SHP77 treated with DMSO at 0.1 percent for 48 hours (cell line): ENCODE measurements at regions not wholly inside any gene's neighbourhood (a gene's known extent, or its start where the extent isn't known, plus 50 kb on each side); places are given as distances from the start of the nearest gene placed in this dataset.
"Not testable (repeated sequence)": the region's sequence is repeated elsewhere in the genome, so short reads cannot be mapped to it uniquely, and the experiment has no call there.

ENCODE experiments used
- DNase-seq: peaks from one replicate; lab custom pipeline; 2025; lab: John Stamatoyannopoulos, UW

DNA sequence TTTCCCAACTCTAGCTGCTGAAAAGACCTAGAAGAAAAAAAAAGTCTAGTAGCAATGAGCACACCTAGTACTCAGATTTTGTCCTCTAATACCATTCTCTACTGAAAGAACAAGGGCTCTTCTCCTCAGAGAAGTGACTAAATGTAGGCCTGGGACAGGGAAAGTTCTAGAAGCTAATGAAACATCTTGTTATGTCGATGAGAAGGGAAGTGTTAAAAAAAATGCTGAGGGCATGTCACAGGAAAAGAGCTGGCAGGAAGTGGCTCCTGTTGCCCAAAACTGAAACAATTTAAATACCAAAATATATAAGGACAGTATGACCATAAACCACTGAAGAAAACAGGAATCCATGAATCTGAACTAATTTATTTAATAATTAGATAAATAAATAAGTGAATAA lies 581.4 kb upstream of the TBL1XR1 start:
- no peak for DNase-seq

DNA sequence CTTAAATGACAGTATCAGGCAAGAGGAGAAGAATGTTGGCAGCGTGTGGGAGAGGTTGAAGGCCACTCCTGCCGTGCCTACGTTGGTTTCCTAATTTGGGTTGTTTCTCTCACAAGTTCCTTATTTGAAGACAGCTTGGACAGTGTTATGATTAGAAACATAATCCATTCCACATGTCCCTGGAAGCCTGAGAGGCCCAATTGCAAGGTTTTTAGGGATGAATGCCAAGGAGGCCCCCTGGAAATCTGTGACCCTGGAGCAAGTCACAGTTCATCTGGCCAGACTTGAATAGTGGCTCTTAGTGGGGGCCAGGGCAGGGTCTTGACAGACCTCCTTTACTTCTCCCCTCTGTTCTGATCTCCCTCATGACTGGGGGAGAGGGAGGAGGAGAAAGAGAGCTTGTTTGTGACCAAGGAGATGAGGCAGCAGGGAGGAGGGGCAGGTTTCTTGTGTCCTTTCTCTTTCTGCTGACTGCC lies 584.4 kb upstream of the TBL1XR1 start:
- no peak for DNase-seq

DNA sequence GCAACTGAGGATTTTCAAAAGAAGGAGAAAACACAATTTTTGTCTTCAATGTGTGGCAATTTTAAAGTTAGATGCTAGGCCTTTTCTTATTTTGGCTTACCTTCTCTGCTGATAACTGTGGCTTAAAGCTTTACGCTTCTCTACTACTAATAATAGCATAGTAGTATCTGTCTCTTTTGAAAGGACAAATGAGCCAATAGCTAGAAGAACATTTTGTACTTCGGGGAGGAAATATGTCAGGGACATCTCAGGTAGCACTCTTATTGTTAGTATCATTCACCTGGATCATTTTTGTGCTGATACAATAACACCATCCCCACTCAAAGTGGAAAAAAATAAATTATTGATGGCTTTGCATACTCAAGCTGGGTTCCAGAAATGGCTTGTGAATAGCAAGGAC lies 586.1 kb upstream of the TBL1XR1 start:
- no peak for DNase-seq

DNA sequence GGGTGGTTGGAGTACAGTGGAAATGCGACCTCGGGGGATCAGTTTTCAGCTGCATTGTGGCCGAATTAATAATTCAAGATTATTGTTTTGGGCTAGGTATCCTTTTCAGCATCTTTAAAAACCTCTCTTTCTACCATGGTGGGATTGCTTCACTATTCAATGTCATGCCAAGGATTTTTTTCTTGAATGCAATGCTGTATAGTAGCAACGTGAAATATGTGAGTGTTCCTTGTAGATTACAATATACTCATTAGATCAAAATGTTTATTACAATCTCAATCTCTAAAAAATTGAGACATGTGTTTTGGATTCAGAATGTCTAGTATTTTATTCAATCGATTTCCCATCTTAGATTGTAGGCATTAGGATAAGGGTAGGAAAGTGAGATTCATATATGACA lies 586.5 kb upstream of the TBL1XR1 start:
- no peak for DNase-seq

DNA sequence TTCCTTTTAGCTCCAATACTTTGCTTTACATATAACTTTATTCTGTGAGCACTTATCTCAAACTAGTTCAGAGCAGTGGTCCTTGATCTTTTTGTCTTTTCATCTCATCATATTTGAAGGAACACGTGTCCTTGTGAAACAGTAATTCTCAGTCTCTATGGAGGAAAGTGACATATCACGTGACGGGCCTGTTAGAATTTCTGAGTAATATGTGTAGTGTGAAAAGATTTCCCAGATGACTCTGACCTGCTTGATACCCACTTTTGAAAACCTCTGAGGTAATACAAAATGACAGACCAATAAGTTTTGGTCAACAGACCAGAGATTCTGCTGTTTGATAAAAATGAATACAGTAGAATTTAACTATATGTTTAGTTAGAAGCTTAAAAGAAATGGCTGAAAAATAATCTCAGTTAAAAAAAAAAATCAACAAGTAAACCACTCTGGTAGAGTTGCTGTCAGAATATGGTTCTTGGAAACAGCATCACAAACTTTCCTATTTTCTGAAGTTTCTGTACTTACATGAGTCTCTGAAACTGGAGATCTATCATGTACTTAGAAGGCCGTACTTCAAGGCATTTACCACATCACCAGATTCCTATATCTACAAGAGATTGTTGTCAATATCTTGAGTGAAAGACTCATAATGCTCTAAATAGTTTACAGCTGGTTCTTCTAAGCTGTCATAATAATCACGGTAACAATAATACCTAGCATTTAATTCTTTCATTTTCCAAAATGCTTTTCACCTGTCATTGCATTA lies 590.2 kb upstream of the TBL1XR1 start:
- DNase-seq: no peak

DNA sequence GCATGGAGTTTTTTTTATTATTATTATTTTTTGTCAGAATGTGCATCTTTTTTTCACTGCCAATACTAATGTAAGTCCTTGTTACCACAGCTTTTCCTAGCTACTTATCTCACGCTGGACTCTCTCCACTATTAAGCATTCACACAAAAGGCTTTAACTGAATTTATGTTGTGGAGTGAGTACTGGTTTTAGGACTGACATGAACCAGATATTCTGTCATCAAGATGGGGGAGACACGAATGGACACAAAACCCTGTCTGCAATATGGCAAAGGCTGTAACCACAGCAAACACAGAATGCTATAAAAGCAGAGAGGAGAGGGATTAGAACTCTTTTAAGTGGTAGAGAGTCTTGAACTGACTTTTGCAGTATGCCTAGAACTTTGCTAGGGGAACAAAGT lies 592.2 kb upstream of the TBL1XR1 start:
- no peak for DNase-seq

DNA sequence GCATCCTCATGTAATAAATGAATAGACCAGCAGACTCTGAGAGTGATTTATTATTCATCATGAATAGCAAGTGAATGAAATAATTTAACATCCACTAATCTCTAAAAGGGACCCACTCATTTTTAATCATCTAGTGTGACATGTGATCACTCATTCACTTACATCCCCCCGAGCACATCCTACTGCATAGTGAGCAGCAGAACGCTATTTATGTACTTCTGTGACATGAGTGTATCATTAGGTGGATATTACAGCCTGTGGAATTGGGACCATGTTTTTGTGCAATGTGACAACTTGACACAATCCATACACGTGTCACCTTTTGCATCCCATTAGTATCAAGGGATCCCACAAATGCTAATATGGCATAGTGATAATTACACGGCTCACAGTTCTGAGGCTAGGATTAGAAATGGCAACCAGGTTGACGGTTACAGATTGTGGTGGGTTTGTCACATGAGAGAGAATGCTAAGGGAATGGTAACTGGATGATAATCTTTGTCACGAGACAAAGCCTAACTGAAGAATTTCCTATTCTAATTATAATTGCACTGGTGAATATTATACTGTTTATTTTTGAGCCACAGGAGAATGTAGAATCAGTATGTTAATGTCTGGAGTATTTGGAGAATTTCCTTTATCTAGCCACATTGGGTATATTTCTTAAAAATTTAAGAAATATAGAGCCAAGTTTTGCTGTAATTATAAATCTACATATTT lies 595.2 kb upstream of the TBL1XR1 start:
- no peak for DNase-seq

DNA sequence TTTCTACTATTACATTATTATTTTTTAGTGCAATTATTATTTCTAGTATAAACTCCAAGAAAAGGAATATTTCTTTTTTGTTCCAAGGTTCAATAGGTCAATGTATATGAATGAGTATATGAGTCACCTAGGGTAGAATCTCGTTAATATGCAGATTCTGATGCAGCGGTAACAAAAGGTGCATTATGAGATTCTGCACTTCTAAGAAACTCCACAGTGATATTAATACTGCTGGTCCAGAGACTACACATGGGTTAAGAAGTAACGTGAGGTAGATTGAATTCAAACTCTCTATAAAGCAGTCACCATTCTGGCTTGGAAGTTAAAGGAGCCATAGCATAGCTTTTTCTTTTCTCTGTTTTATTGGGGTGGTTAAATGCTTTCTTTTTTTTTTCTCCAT lies 596.2 kb upstream of the TBL1XR1 start:
- no peak for DNase-seq

DNA sequence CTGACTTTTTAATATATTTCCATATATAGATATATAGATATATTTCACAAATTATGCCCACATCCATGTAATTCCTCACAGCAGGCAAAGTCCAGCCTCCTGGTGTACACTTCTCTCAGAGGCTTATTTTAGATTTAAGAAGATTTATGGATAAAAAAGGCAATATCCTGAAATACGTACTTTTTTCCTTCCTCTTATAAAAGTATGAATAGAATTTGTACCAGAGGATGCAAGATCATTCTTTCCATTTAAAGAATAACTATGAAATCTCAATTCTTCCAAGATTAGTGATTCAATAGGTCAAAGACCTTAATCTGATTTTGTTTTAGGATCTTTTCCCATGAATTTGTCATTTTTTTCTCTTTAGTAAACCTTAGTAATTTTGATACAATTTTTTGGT lies 597.9 kb upstream of the TBL1XR1 start:
- DNase-seq: no peak

DNA sequence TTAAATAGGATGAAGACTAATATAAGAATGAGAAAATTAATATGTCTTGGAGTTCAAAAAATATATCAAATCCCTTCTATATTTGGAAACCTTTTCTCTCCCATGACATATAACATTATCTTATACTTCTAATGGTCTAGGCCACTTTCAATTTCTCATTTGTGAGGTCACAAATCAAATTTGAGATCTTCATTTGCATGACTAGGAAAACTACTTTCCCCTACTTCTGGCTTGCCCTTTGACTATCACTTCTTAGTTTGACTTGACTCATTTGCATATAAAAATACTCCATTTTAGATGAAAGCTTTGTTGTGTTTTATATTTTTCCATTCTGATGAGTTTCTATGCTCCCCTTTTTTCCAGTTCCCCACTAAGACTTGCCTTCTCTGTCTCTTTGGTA lies 598.6 kb upstream of the TBL1XR1 start:
- no peak for DNase-seq

DNA sequence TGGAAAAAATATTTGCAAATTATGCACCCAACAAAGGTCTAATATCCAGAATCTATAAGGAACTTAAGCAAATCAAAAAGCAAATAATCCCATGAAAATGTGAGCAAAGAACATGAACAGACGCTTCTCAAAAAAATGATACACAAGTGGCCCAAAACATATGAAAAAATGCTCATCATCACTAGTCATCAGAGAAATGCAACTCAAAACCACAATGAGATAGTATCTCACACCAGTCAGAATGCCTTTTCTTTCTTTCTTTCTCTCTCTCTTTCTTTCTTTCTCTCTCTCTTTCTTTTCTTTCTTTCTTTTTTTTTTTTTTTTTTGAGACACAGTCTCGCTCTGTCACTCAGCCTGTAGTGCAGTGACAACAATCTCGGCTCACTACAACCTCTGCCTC lies 602.9 kb upstream of the TBL1XR1 start:
- DNase-seq: not testable (repeated sequence)

DNA sequence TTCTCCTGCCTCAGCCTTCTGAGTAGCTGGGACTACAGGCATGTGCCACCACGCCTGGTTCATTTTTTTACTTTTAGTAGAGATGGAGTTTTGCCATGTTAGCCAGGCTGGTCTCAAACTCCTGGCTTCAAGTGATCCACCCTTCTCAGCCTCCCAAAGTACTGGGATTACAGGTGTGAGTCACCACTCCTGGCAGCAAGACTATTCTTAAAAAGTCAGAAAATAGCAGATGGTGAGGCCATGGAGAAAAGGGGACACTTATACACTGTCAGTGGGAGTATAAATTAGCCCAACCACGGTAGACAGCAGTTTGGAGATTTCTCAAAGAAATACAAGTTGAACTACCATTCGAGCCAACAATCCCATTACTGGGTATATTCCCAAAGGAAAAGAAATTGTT lies 603.3 kb upstream of the TBL1XR1 start:
- DNase-seq: no peak

DNA sequence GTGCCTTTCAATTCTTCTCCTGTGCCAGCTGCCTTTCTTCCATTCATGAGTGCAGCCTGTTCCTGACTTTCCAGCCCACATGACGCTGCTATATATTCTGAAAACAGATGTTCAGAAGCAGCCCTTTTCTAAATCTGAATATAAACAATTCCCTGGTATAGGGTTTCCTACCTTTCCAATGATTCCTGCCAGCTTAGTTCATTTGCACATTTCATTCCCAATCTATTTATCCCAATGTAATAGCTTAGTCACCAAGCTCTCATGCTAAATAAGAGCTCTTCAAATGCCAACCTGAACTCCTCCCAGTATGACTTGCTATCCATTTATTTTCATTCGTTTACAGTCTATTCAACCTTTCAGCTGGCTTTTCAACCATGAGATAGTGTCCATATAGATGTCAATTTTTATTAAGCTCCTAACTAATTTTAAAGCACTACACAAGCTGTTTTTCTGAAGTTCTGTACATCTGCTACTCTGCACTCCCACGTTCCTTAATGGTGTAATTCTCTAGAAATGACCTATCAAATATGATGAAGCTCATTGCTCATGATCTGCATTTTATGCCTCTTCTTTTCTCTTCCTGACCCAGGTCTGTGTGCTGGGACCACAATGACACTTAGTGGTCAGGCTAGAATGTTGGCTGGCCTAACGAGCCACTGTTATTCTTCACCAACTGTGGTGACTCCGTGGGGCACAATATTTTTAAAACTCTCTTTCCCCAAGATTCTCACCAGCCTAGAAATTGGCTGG lies 605.0 kb upstream of the TBL1XR1 start:
- peak; percentile 35 for DNase-seq

DNA sequence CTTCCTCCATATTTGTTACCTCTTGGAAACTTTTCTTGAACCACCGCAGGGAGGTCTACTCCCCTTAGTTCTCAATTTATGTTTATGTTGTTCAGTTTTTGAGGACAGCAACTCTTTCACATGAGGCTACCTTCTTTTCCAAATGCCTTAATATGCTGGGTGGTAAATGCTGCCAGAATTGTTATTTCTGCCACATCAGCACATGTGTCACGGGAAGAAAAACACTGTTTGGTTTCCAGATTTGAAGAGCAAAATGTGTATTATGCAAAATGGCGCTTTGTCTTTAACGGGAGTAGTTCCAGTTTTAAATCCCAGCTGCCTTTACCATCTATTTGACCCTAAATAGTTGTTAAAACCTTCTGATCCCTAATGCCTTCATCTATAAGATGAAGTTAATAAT lies 606.2 kb upstream of the TBL1XR1 start:
- no peak for DNase-seq

DNA sequence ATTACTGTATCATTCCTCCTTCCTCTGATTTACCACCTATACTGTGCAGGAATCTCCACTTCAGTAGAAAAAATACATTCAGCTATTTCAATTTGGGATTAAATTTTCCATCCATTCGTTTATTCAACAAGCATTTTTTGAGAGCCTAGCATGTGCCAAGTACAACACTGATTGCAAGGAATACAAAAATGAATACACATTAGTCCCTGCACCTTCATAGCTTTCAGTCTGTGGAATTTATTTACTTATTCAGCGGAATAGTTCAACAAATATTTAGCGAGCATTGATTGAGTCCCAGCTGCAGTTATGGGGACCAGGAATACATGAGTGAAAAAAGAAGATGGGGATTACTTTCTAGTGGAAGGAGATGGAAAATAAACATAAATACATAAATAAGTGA lies 606.8 kb upstream of the TBL1XR1 start:
- no peak for DNase-seq

DNA sequence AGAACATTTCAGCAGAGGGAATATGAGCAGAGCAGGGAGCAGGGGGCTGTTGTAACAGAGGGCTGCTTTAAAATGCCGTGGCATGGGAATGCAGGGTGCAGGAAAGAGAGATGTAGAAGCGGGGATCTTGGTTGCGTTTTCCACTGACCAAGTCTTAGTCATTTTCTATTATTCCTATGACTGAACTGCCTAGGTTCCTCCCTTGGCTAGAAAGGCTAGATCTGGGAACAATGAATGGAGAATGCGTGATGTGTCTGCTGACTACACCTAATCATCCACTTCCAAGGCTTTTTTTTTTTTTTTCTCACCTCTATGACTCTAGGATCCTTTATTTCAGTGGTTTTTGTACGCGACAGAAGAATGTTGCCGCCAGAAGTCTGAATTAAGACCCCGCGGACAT lies 607.4 kb upstream of the TBL1XR1 start:
- DNase-seq: no peak

DNA sequence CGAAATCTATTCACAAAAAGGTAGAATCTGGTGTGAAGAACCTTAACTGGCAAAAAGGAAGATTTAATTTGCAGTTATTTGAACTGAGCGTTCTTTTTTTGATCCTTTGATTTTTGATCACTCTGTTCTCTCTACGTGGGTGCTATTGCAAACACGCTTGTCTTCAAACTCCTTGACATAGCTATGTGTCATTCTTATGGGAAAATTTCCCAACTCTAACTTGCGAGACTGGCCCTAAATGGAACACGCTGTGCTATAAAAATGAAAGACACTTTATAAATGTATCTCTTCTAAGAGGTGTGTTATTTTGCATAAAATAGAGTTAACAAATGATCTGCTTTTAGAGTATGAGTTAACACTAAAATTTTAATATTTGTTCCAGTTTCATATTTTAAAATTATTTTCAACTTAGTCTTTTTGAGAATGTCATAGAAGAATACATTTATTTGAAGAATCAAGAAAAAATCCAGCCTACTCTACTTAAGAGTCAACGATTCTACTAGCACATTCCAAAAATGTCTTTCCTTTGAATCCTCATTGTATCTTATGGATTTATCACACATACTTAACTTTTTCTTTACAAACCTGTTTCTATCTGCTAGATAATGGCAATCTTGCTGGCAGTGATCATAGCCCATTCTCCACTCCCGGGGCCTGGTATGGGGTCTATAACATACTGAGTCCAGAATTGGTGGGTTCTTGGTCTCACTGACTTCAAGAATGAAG lies 610.0 kb upstream of the TBL1XR1 start:
- no peak for DNase-seq

DNA sequence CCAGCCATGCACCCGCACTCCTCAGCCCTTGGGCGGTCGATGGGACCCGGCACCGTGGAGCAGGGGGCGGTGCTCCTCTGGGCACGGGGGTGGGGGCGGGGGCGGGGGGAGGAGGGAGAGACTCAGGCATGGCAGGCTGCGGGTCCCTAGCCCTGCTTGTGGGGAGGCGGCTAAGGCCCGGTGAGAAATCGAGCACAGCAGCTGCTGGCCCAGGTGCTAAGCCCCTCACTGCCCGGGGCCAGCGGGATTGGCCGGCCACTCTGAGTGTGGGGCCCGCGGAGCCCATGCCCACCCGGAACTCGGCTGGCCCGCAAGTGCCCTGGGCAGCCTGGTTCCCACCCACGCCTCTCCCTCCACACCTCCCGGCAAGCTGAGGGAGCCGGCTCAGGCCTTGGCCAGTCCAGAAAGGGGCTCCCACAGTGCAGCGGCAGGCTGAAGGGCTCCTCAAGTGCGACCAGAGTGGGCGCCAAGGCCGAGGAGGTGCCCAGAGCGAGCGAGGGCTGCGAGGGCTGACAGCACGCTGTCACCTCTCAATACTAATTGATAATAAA lies 611.7 kb upstream of the TBL1XR1 start:
- not testable (repeated sequence) for DNase-seq

DNA sequence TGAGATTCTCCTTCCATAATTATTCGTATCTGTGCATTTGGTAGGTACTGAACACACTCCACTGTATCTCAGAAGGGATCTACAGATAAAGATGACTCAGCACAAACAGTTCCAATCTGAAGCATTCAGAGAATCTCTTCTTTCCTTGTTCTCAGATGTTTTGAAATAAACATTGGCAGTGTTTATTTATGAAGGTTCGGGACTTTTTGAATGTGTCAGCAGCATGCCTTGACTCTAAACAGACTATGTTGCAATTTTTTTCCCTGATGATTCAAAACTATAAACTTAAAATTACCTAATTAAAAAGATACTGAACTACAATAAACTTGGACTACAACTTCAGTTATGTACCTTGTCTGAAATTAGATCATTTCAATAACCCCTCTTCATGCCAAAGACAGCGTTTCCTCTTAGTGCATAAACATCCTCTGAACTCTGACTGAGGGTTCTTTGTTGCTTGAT lies 612.9 kb upstream of the TBL1XR1 start:
- DNase-seq: no peak

DNA sequence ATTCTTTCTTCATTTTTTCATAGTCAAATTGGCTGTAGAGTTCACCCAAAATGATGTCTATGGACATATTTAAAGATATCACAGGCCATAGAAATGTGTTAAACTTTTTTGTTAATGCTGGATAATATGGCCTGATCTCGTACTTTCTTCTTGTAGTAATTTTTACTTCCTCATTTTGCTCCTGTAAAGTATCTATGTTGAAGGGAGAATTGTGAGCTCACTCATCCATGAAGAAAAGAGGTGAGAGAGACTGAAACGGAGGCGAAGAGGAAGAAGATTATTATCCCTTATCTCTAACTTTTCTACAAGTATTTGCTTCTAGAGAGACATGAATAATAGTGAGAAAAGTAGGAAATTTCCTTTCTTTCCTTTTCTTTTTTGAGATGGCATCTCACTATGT lies 613.8 kb upstream of the TBL1XR1 start:
- no peak for DNase-seq

DNA sequence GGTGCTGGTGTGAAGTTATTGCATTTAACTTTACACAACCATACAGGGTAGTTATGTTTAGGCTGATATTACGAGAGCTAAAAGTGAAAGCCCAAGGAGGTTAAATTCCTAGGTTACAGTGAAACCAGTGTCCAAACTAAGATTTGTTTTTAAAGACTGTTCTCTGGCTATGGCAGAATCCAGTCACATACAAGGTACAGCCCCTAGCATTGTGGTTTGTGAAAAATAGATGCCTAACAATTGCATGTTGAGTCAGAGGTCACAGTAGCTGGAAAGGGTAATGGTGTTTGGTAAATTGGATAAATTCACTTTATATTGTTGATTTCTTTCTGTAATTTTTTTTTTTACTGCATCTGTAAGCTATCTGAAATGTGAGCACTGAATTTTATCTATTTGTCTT lies 614.6 kb upstream of the TBL1XR1 start:
- DNase-seq: no peak

DNA sequence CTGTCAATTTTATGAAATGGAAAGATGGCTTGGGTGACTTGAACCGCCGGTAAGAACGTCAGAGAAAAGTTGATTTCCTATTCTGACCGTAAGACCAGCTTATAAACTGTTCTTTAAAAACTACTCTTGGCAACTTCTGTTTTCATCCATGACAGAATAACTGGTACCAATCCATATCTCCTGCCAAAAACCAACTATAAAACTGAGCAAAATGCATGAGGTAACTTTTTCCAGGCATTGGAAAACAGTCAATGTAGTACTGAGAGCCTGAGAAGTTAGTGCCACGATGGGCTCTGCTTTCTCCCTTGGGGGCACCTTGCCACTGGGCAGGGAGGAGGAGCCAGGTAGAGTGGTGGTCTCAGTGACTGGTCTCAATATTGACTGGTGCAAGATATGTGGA lies 615.2 kb upstream of the TBL1XR1 start:
- no peak for DNase-seq
